BJ (cell line): ENCODE measurements at regions not wholly inside any gene's neighbourhood (a gene's known extent, or its start where the extent isn't known, plus 50 kb on each side); places are given as distances from the start of the nearest gene placed in this dataset.

ENCODE experiments used
- CTCF ChIA-PET: fragments of 350-600 bp; formaldehyde crosslinking; extraction: SDS; loops from one replicate; lab custom pipeline; 2021; ENCODE audit warnings: antibody characterized with exemption, inconsistent platforms; lab: Yijun Ruan, JAX
- POLR2A ChIA-PET: fragments of 300-600 bp; sonication (Branson Sonifier 250); formaldehyde crosslinking; extraction: SDS; loops from one replicate; lab custom pipeline; 2021; ENCODE audit warnings: antibody characterized with exemption; lab: Charles Lee
- DNase-seq: peaks from one replicate; pipeline ENCODE4 v3.0.0-alpha.2; 2011; ENCODE audit warnings: low read depth
- H3K27me3 ChIP-seq: 2 replicates; pipeline ENCODE4 v1.6.0; 2011; ENCODE audit warnings: low read length; ENCODE audit not compliant: control insufficient read depth, insufficient read depth
- H3K36me3 ChIP-seq: 2 replicates; pipeline ENCODE4 v1.5.1; 2011; ENCODE audit warnings: low read length; ENCODE audit not compliant: control insufficient read depth, insufficient read depth
- H3K4me3 ChIP-seq: 2 replicates; pipeline ENCODE4 v1.5.1; 2011; ENCODE audit warnings: low read depth, mild to moderate bottlenecking, control low read depth, low read length
- TF ChIP-seq, protein P1 (sequence below): IDR thresholded peaks from 2 replicates; pipeline ENCODE4 v1.5.1; 2011; ENCODE audit warnings: low read depth, mild to moderate bottlenecking, control low read depth, inconsistent platforms, low read length, moderate library complexity; ENCODE audit not compliant: insufficient read depth

DNA sequence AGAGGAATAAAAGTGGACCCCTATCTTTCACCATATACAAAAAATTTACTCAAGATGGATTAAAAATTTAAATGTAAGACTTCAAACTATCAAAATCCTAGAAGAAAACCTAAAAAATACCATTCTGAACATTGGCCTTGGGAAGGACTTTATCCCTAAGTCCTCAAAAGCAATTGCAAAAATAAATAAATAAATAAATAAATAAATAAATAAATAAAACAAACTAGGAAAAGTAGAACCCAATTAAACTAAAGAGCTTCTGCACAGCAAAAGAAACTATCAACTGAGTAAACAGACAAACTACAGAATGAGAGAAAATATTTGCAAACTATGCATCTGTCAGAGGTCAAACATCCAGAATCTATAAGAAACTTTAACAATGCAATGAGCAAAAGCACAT is 874.9 kb upstream of the PCDH20 start:
- ChIA-PET POLR2A (no interaction called here), CTCF (no interaction called here)
- DNase-seq, result no peak
- Histone ChIP-seq H3K36me3 (no peaks in the 10 kb centered on the region), H3K4me3 (no peak overlapping the region), H3K27me3 (no peaks in the 10 kb centered on the region)
- TF ChIP-seq, protein P1, sequence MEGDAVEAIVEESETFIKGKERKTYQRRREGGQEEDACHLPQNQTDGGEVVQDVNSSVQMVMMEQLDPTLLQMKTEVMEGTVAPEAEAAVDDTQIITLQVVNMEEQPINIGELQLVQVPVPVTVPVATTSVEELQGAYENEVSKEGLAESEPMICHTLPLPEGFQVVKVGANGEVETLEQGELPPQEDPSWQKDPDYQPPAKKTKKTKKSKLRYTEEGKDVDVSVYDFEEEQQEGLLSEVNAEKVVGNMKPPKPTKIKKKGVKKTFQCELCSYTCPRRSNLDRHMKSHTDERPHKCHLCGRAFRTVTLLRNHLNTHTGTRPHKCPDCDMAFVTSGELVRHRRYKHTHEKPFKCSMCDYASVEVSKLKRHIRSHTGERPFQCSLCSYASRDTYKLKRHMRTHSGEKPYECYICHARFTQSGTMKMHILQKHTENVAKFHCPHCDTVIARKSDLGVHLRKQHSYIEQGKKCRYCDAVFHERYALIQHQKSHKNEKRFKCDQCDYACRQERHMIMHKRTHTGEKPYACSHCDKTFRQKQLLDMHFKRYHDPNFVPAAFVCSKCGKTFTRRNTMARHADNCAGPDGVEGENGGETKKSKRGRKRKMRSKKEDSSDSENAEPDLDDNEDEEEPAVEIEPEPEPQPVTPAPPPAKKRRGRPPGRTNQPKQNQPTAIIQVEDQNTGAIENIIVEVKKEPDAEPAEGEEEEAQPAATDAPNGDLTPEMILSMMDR, result no peak

DNA sequence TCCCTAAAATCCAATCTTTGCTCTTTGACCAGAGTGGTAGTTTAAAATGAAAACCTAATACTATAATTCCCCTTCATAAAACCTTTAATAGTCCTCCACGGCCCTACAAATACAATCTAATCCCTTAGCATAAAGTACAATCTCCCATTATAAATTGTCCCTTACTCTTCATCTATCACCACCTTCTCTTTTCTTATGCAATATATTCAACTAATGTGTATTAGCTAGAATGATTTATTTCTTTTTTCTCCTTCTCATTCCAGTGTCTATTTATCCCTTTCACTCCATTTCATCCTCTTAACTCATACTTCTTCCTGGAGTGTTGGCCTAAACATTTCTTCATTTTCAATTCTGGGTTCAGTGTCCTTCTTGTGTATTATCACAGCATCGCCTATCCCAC is 872.1 kb upstream of the PCDH20 start:
- TF ChIP-seq, protein P1, result no peak
- POLR2A ChIA-PET, result no interaction called here
- Histone ChIP-seq H3K27me3 (no peaks in the 10 kb centered on the region), H3K4me3 (no peak overlapping the region), H3K36me3 (no peaks in the 10 kb centered on the region)
- CTCF ChIA-PET, result no interaction called here
- no peak for DNase-seq

DNA sequence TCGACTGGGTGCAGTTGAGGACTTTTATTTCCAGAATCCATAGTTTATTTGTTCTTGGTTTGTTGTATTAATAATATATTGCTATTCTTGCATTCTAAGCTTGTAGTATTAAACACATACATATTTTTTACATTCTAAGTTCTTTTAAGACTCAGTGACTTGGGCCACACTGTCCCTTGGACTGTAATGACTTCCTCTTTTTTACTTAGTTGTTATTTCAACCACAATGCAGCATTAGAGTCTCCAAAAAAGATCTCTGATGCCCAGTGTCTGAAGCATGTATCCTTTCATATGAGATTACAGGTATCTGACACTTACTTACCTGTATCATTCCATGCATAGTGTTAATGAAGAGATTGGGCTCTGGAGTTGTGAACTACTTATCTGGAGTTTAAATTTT is 864.9 kb upstream of the PCDH20 start:
- no peak for DNase-seq
- ChIA-PET CTCF (no interaction called here), POLR2A (no interaction called here)
- H3K4me3 ChIP-seq, result no peak overlapping the region
- H3K27me3 ChIP-seq, result no peaks in the 10 kb centered on the region
- no peaks in the 10 kb centered on the region for H3K36me3 ChIP-seq
- TF ChIP-seq, protein P1, result no peak

DNA sequence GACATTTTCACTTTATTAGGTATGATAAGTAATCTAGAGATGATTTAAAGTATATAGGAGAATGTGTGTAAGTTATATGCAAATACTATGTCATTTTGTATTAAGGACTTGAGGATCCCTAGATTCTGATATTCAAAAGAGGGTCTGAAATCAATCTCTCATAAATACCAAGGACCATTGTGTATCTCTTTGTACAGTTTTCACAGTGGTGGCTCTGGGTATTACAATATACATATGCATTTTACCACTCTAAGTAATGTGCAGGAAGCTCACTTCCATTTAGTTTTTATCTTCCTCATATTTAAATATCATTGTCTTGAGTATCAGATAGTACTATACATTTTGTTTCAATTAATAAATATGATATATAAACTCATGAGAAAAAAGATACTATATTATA is 862.6 kb upstream of the PCDH20 start:
- no peaks in the 10 kb centered on the region for H3K36me3 ChIP-seq
- no peak overlapping the region for H3K4me3 ChIP-seq
- POLR2A ChIA-PET, result no interaction called here
- TF ChIP-seq, protein P1, result no peak
- CTCF ChIA-PET, result no interaction called here
- no peaks in the 10 kb centered on the region for H3K27me3 ChIP-seq
- no peak for DNase-seq

DNA sequence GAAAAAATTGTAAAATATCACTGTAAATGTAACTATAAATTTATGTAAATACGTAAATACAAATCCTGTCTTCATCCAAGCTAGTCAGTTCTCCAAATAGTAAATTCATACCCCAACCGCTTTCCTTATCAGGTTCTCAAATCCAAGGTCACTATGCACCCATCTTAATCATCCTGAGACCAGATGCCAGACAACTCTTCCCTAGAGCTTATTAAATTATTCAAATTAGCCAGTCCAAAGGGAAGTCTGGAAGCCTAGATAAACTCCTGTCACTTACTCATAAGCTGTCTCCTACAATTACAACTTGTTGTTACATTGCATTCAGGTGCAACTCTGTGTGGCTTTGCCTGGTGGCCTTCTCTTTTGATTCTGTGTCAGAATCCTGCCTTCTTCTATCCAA is 836.1 kb upstream of the PCDH20 start:
- ChIA-PET CTCF (no interaction called here), POLR2A (no interaction called here)
- no peak for DNase-seq
- TF ChIP-seq, protein P1, result no peak
- H3K4me3 ChIP-seq, result no peak overlapping the region
- H3K36me3 ChIP-seq, result no peaks in the 10 kb centered on the region
- no peaks in the 10 kb centered on the region for H3K27me3 ChIP-seq
